ENCODE measurements at regions not wholly inside any gene's neighbourhood (a gene's known extent, or its start where the extent isn't known, plus 50 kb on each side); places are given as distances from the start of the nearest gene placed in this dataset.

- TF ChIP-seq CTCF (IDR thresholded peaks at IDR 0.05; ENCODE audit: low read depth, low read length) (no peak), EZH2phosphoT487 (IDR thresholded peaks at IDR 0.05; ENCODE audit: low read depth) (no peak)
These were observed 264.9 kb upstream of the TNC start for GRCh38 chr9:115382865-115383264.

Data from OCI-LY3 (cell line).